Gastrocnemius medialis (tissue), 4 donors: ENCODE measurements at regions not wholly inside any gene's neighbourhood (a gene's known extent, or its start where the extent isn't known, plus 50 kb on each side); places are given as distances from the start of the nearest gene placed in this dataset.

Experiments used
- ATAC-seq, 2 donors: fragments of 150-250 bp; one replicate each; pipeline ENCODE4 v1.9.1; 2016
- DNase-seq, 2 donors: peaks; one replicate each; pipeline ENCODE4 v3.0.0-alpha.2; 2019
- H3K27ac ChIP-seq, 4 donors: fragments of 200-600 bp; sonication (generic); 1 replicate in 1 of 4; 2 replicates in 3 of 4; pipeline ENCODE4 v1.5.1; 2016 to 2018; ENCODE audit warnings: mild to moderate bottlenecking in 2 of 4, moderate library complexity in 1 of 4
- H3K27me3 ChIP-seq, 3 donors: fragments of 200-600 bp; sonication (generic) in 2 of 3; 1 replicate in 1 of 3; 2 replicates in 2 of 3; pipeline versions ENCODE4 v1.5.1 to v1.6.0; 2016 to 2019; ENCODE audit warnings: mild to moderate bottlenecking in 1 of 3, moderate library complexity in 1 of 3
- H3K36me3 ChIP-seq, 2 donors: fragments of 200-600 bp; sonication (generic) in 1 of 2; one replicate each; pipeline ENCODE4 v1.5.1; 2017 to 2018
- H3K4me1 ChIP-seq, 2 donors: fragments of 200-600 bp; sonication (generic) in 1 of 2; one replicate each; pipeline ENCODE4 v1.5.1; 2016 to 2017; ENCODE audit warnings: mild to moderate bottlenecking in 2 of 2
- H3K4me3 ChIP-seq, 4 donors: fragments of 200-600 bp; sonication (generic) in 3 of 4; 1 replicate in 1 of 4; 2 replicates in 3 of 4; pipeline ENCODE4 v1.5.1; 2016 to 2019; ENCODE audit warnings: mild to moderate bottlenecking in 2 of 4
- H3K9me3 ChIP-seq, 3 donors: fragments of 200-600 bp; sonication (generic) in 2 of 3; 1 replicate in 1 of 3; 2 replicates in 2 of 3; pipeline ENCODE4 v1.5.1; 2016 to 2019
- CTCF ChIP-seq, 5 experiments: fragments of 450-650 bp in 3 of 5; fragments of 200-600 bp in 2 of 5; sonication (generic) in 2 of 5; IDR thresholded peaks in 4 of 5; conservative IDR thresholded peaks in 1 of 5; 1 replicate in 4 of 5; 2 replicates in 1 of 5; pipeline ENCODE4 v1.5.1; 2016 to 2019; ENCODE audit warnings: antibody characterized with exemption in 5 of 5, mild to moderate bottlenecking in 3 of 5, moderate library complexity in 3 of 5
- POLR2A ChIP-seq, 2 donors: fragments of 450-650 bp; IDR thresholded peaks; one replicate each; pipeline ENCODE4 v1.6.1; 2017; ENCODE audit warnings: antibody characterized with exemption in 2 of 2, mild to moderate bottlenecking in 2 of 2, moderate library complexity in 2 of 2
- in situ Hi-C, 4 donors: fragments of 200-750 bp; cut with MboI; loops; one replicate each; pipeline versions ENCODE4 v1.15.0 to v1.8.0; 2017; ENCODE audit warnings: low sequenced_read_pairs in 4 of 4
- intact Hi-C: fragments of 100-400 bp; cut with DNase I; formaldehyde crosslinking; loops from one replicate; pipeline ENCODE4 v1.15.1; 2023; ENCODE audit warnings: low total_unique reads

DNA sequence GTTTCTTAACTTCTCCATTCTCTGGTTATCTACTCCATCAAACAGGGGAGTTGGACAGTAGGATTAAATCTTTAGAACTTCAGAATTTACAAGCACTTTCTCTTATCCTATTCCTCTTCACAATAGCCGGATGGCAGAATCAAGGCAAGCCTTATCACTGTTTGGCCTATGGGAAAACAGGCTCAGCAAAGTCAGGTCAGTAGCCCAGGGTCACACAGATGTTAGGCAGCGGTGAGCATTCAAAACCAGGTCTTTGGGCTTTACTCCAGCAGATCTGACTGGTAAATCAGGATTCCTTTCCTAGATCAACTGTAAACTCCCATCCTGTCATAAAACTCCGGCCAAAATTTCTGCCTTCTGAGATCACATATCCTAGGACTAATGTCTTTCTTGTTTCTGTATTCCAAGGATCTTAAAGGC, 258.4 kb downstream of the OPA1 start:
- no peaks in the 10 kb centered on the region for H3K27me3 ChIP-seq
- H3K9me3 ChIP-seq: no peaks in the 10 kb centered on the region
- TF ChIP-seq CTCF (IDR thresholded peaks at IDR 0.05 in 4 of 5, conservative IDR thresholded peaks at IDR 0.05 in 1 of 5) (no peak), POLR2A (IDR thresholded peaks at IDR 0.05) (no peak)
- H3K4me1 ChIP-seq: peaks cover 6 to 12% of the 10 kb centered on the region in 2 donors
- peak overlapping the region in 1 of 4 donors; percentile 11 for H3K27ac ChIP-seq
- no peaks in the 10 kb centered on the region for H3K36me3 ChIP-seq
- DNase-seq: no peak
- no peak overlapping the region for H3K4me3 ChIP-seq
- intact Hi-C loops (no loop called here), in situ Hi-C loops (no loop called here)
- ATAC-seq: no peak

- ATAC-seq (peak; percentile 18 to 35), DNase-seq (no peak)
- H3K4me3 ChIP-seq: no peak overlapping the region
- no peaks in the 10 kb centered on the region for H3K9me3 ChIP-seq
- no peaks in the 10 kb centered on the region for H3K27me3 ChIP-seq
- in situ Hi-C loops: no loop called here
- H3K36me3 ChIP-seq: no peaks in the 10 kb centered on the region
- intact Hi-C loops: no loop called here
- peak overlapping the region in 1 of 4 donors; percentile 11 for H3K27ac ChIP-seq
- peaks cover 6 to 12% of the 10 kb centered on the region in 2 donors for H3K4me1 ChIP-seq
- TF ChIP-seq CTCF (IDR thresholded peaks at IDR 0.05 in 4 of 5, conservative IDR thresholded peaks at IDR 0.05 in 1 of 5) (no peak), POLR2A (IDR thresholded peaks at IDR 0.05) (no peak)
Observed at GRCh38 chr3:193851941-193852674, 259.1 kb downstream of the OPA1 start.

- Histone ChIP-seq H3K9me3 (no peaks in the 10 kb centered on the region), H3K36me3 (no peaks in the 10 kb centered on the region), H3K4me3 (no peak overlapping the region), H3K27ac (no peak overlapping the region), H3K4me1 (peaks cover 6 to 12% of the 10 kb centered on the region in 2 donors), H3K27me3 (no peaks in the 10 kb centered on the region)
- in situ Hi-C loops (no loop called here), intact Hi-C loops (no loop called here)
- DNase-seq: no peak
- TF ChIP-seq POLR2A (IDR thresholded peaks at IDR 0.05): no peak
- no peak for TF ChIP-seq CTCF (IDR thresholded peaks at IDR 0.05 in 4 of 5, conservative IDR thresholded peaks at IDR 0.05 in 1 of 5)
- ATAC-seq: no peak
Observed at GRCh38 chr3:193852901-193853300, 259.9 kb downstream of the OPA1 start.

- Histone ChIP-seq H3K27ac (no peak overlapping the region), H3K4me1 (peaks cover 12 to 13% of the 10 kb centered on the region in 2 donors), H3K9me3 (no peaks in the 10 kb centered on the region), H3K36me3 (no peaks in the 10 kb centered on the region), H3K4me3 (no peak overlapping the region), H3K27me3 (no peaks in the 10 kb centered on the region)
- intact Hi-C loops: no loop called here
- TF ChIP-seq POLR2A (IDR thresholded peaks at IDR 0.05): no peak
- TF ChIP-seq CTCF (IDR thresholded peaks at IDR 0.05 in 4 of 5, conservative IDR thresholded peaks at IDR 0.05 in 1 of 5): no peak
- in situ Hi-C loops: no loop called here
- ATAC-seq (no peak), DNase-seq (no peak)
Observed at GRCh38 chr3:193853511-193854219, 260.7 kb downstream of the OPA1 start.
